SK-N-SH (cell line): ENCODE measurements at regions not wholly inside any gene's neighbourhood (a gene's known extent, or its start where the extent isn't known, plus 50 kb on each side); places are given as distances from the start of the nearest gene placed in this dataset.

Experiments used
- CHD2 ChIP-seq: fragments of 150-350 bp; IDR thresholded peaks from 2 replicates; pipeline ENCODE4 v1.6.1; 2018; ENCODE audit warnings: low read length; ENCODE audit not compliant: partially characterized antibody
- CTCF ChIP-seq: fragments of 200-600 bp; sonication (generic); IDR thresholded peaks from 2 replicates; pipeline ENCODE4 v1.6.1; 2017; ENCODE audit warnings: antibody characterized with exemption, mild to moderate bottlenecking, moderate library complexity
- EP300 ChIP-seq, 2 experiments: IDR thresholded peaks; 2 replicates each; pipeline versions ENCODE4 v1.4.0 to v1.6.1; 2012; ENCODE audit warnings: borderline replicate concordance in 1 of 2, low read depth in 1 of 2, low read length in 1 of 2
- JUND ChIP-seq: IDR thresholded peaks from 2 replicates; pipeline ENCODE4 v1.4.0; 2012
- MEF2A ChIP-seq: IDR thresholded peaks from 2 replicates; pipeline ENCODE4 v1.4.0; 2012; ENCODE audit warnings: low read depth, borderline replicate concordance
- MXI1 ChIP-seq: IDR thresholded peaks from 2 replicates; pipeline ENCODE4 v1.6.1; 2012; ENCODE audit warnings: mild to moderate bottlenecking, low read depth, low read length, improper control_type of control experiment
- POLR2AphosphoS5 ChIP-seq: IDR thresholded peaks from 2 replicates; pipeline ENCODE4 v1.6.1; 2012; ENCODE audit warnings: low read depth, low read length
- RAD21 ChIP-seq: IDR thresholded peaks from 2 replicates; pipeline ENCODE4 v1.6.1; 2012; ENCODE audit warnings: mild to moderate bottlenecking, low read length
- REST ChIP-seq: IDR thresholded peaks from 2 replicates; pipeline ENCODE4 v1.6.1; 2012; ENCODE audit warnings: mild to moderate bottlenecking, low read depth, low read length, moderate library complexity
- SMC3 ChIP-seq: IDR thresholded peaks from 2 replicates; pipeline ENCODE4 v1.6.1; 2012; ENCODE audit warnings: low read depth, low read length, improper control_type of control experiment
- USF1 ChIP-seq: IDR thresholded peaks from 2 replicates; pipeline ENCODE4 v1.4.0; 2012; ENCODE audit warnings: low read depth, borderline replicate concordance

- no peak for TF ChIP-seq CTCF
- TF ChIP-seq EP300 (IDR thresholded peaks at IDR 0.05; ENCODE audit: borderline replicate concordance in 1 of 2, low read depth in 1 of 2, low read length in 1 of 2): no peak
- no peak for TF ChIP-seq RAD21
- TF ChIP-seq SMC3: no peak
- no peak for TF ChIP-seq USF1
- no peak for TF ChIP-seq POLR2AphosphoS5
- TF ChIP-seq MXI1: no peak
- TF ChIP-seq JUND: no peak
- TF ChIP-seq REST: no peak
- TF ChIP-seq MEF2A: no peak
- no peak for TF ChIP-seq CHD2
Measured at GRCh38 chr6:77037439-77037838, 425.9 kb downstream of the HTR1B start.
